Effector memory CD8-positive, alpha-beta T cell (primary cell): ENCODE measurements at regions not wholly inside any gene's neighbourhood (a gene's known extent, or its start where the extent isn't known, plus 50 kb on each side); places are given as distances from the start of the nearest gene placed in this dataset.
"Not testable (repeated sequence)": the region's sequence is repeated elsewhere in the genome, so short reads cannot be mapped to it uniquely, and the experiment has no call there.

Experiments
- ATAC-seq: fragments of 150-1000 bp; cut with Tn5 transposase; replicated peaks from 2 replicates; pipeline ENCODE4 v1.10.0; 2021; ENCODE audit warnings: mild to moderate bottlenecking, moderate library complexity
- DNase-seq, 3 experiments: peaks; one replicate each; pipeline ENCODE4 v3.0.0; 2021
- H3K27ac Mint-ChIP-seq, 2 donors: one replicate each; pipeline ENCODE4 v1.8.0; 2022; ENCODE audit warnings: mild to moderate bottlenecking in 2 of 2, mixed read lengths in 2 of 2, moderate library complexity in 2 of 2
- H3K27me3 Mint-ChIP-seq, 2 donors: one replicate each; pipeline ENCODE4 v1.8.0; 2022; ENCODE audit warnings: mixed read lengths in 2 of 2
- H3K36me3 Mint-ChIP-seq: one replicate; pipeline ENCODE4 v1.8.0; 2022; ENCODE audit warnings: mild to moderate bottlenecking, moderate library complexity, mixed read lengths; ENCODE audit not compliant: insufficient read depth
- H3K4me1 Mint-ChIP-seq, 2 donors: one replicate each; pipeline ENCODE4 v1.8.0; 2022; ENCODE audit warnings: low read depth in 2 of 2, mixed read lengths in 2 of 2
- H3K4me3 Mint-ChIP-seq, 2 donors: one replicate each; pipeline ENCODE4 v1.8.0; 2022; ENCODE audit warnings: mild to moderate bottlenecking in 2 of 2, mixed read lengths in 2 of 2, moderate library complexity in 2 of 2
- H3K9me3 Mint-ChIP-seq, 2 donors: one replicate each; pipeline ENCODE4 v1.8.0; 2022; ENCODE audit warnings: mixed read lengths in 2 of 2

DNA sequence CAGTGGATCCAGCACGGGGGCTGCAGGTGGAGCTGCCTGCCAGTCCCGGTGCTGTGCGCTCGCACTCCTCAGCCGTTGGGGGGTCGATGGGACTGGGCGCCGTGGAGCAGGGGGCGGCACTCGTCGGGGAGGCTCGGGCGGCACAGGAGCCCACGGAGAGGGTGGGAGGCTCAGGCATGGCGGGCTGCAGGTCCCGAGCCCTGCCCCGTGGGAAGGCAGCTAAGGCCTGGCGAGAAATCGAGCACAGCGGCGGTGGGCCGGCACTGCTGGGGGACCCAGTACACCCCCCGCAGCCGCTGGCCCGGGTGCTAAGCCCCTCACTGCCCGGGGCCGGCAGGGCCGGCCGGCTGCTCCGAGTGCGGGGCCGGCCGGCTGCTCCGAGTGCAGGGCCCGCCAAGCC lies 52.3 kb upstream of the MARK1 start:
- not testable (repeated sequence) for H3K27me3 Mint-ChIP-seq, ATAC-seq, H3K27ac Mint-ChIP-seq, H3K36me3 Mint-ChIP-seq, H3K9me3 Mint-ChIP-seq, H3K4me3 Mint-ChIP-seq, DNase-seq, H3K4me1 Mint-ChIP-seq

DNA sequence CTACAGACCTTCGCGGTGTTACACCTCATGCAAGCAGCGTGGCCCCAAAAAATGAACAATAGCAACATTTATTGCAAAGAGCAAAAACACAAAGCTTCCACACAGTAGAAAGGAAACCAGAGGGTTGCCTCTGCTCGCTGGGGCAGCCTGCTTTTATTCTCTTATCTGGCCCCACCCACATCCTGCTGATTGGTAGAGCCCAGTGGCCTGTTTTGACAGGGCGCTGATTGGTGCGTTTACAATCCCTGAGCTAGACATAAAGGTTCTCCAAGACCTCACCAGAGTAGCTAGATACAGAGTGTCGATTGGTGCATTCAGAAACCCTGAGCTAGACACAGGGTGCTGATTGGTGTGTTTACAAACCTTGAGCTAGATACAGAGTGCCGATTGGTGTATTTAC lies 52.8 kb upstream of the MARK1 start:
- ATAC-seq, H3K27me3 Mint-ChIP-seq, H3K9me3 Mint-ChIP-seq, DNase-seq, H3K36me3 Mint-ChIP-seq, H3K4me1 Mint-ChIP-seq, H3K27ac Mint-ChIP-seq, H3K4me3 Mint-ChIP-seq: not testable (repeated sequence)

DNA sequence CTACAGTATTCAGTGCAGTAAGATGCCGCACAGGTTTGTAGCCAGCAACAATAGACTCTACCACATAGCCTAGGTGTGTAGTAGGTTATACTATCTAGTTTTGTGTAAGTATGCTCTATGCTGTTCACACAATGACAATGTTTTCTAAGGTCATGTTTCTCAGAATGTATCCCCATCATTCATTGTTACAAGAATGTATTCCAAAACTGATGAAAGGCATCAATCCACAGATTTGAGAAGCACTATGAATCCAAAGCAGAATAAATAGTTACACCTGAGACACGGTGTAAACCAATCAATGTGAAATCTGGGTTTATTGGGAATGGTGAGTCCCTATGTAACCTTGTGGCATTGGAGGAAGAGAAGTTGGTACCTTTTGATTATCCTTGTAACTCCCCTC lies 54.5 kb upstream of the MARK1 start:
- H3K4me1 Mint-ChIP-seq: no peaks in the 10 kb centered on the region
- ATAC-seq (no peak), DNase-seq (no peak)
- no peaks in the 10 kb centered on the region for H3K27me3 Mint-ChIP-seq
- H3K36me3 Mint-ChIP-seq: no peaks in the 10 kb centered on the region
- no peak overlapping the region for H3K27ac Mint-ChIP-seq
- H3K4me3 Mint-ChIP-seq: no peak overlapping the region
- no peaks in the 10 kb centered on the region for H3K9me3 Mint-ChIP-seq

DNA sequence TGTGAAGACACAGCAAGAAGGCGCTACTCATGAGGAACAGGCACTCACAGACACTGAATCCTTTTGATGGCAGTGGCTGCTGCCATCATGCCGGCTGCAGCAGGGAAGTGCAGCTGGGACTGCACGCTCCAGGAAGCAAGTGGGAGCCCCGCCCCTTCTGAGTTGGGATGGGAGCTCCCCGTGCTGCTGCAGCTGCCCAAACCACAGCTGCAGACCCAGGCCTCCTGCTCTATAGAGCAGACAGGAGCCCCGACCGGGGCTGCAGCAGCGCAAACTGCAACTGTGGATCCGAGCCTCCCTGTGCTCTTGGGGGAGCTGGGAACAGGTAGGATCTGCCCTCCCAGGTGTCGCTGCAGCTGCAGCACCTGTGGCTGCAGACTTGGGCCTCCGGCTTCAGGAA lies 65.2 kb upstream of the MARK1 start:
- H3K27ac Mint-ChIP-seq: no peak overlapping the region

DNA sequence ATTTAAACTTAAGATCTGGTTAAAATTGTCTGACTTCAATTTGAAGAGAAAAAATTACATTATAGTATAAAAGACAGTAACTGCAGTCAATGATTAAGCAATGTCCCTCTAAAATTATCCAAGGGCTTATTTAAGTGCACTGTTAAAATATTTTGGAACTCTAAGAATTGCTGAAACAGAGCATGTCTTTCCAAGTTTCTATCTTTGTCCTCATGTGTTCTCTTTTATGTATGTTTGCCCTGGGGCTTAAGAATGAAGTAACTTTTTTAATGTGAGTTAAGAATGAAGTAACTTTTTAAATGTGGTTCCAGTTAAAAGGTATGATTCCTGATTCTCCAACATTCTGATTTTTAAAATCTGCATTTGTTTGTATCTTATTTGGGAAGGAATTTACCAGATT lies 69.0 kb upstream of the MARK1 start:
- Mint-ChIP-seq H3K36me3 (no peaks in the 10 kb centered on the region), H3K27ac (no peak overlapping the region), H3K4me3 (no peak overlapping the region), H3K27me3 (peaks cover 13 to 32% of the 10 kb centered on the region in 2 donors), H3K4me1 (no peaks in the 10 kb centered on the region), H3K9me3 (peaks cover 0 to 6% of the 10 kb centered on the region in 2 donors)
- DNase-seq (no peak), ATAC-seq (no peak)

More for the DNA sequence above, 65.2 kb upstream of the MARK1 start:
- no peak for ATAC-seq
- Mint-ChIP-seq H3K36me3 (no peaks in the 10 kb centered on the region), H3K27me3 (peaks cover 0 to 14% of the 10 kb centered on the region in 2 donors), H3K9me3 (no peaks in the 10 kb centered on the region), H3K4me1 (no peaks in the 10 kb centered on the region), H3K4me3 (no peak overlapping the region)
- no peak for DNase-seq

DNA sequence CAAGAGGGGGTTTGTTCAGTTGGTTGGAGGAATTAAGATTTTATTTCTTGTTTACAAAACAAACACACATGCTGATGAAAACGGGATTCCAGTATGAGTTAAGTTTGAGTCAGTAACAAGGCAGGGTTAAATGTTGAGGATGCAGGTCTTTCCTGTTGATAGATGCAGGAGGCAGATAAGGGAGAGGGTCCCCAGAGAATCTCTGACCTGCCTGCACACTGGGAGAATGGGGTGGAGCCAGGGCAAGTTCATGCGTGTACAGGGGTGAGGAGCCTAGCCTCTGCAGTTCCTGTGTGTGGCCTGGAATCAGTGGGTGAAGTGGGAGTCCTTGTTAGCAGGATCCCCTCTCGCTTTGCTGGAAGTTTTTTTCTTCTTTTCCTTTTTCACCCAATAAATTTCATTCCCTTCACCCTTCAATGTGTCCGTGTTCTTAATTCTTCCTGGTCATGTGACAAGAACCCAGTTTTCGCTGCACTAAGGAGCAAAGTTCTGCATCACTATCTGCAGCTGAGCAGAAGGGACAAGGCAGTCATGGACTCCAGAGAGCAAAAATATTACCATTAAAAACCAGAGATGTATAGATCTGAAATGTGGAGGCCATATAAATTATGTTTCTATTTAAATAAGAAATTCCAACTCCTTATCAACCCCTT lies 69.9 kb upstream of the MARK1 start:
- Mint-ChIP-seq H3K4me1 (no peaks in the 10 kb centered on the region), H3K27me3 (peaks cover 17 to 23% of the 10 kb centered on the region in 2 donors), H3K9me3 (peaks cover 2 to 6% of the 10 kb centered on the region in 2 donors), H3K27ac (no peak overlapping the region), H3K36me3 (no peaks in the 10 kb centered on the region), H3K4me3 (no peak overlapping the region)
- DNase-seq (no peak), ATAC-seq (no peak)

DNA sequence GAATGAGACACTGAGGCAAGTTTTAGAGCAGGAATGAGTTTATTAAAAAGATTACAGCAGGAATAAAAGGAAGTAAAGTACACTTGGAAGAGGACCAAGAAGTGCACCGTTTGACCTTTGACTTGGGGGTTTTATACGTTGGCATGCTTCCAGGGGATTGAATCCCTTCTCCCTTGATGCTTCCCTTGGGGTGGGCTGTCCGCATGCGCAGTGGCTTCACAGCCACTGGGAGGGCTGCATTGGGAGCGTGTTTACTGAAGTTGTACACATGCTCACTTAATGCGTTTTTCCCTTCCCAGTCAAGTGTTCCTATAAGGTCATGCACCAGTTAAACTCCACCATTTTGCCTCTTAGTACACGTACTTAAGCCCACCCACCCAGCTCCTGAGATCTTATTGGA lies 72.4 kb upstream of the MARK1 start:
- Mint-ChIP-seq H3K36me3 (no peaks in the 10 kb centered on the region), H3K27ac (no peak overlapping the region), H3K4me3 (no peak overlapping the region), H3K4me1 (no peaks in the 10 kb centered on the region), H3K9me3 (peaks cover 2 to 6% of the 10 kb centered on the region in 2 donors), H3K27me3 (peaks cover 22 to 23% of the 10 kb centered on the region in 2 donors)
- ATAC-seq: no peak
- DNase-seq: no peak

DNA sequence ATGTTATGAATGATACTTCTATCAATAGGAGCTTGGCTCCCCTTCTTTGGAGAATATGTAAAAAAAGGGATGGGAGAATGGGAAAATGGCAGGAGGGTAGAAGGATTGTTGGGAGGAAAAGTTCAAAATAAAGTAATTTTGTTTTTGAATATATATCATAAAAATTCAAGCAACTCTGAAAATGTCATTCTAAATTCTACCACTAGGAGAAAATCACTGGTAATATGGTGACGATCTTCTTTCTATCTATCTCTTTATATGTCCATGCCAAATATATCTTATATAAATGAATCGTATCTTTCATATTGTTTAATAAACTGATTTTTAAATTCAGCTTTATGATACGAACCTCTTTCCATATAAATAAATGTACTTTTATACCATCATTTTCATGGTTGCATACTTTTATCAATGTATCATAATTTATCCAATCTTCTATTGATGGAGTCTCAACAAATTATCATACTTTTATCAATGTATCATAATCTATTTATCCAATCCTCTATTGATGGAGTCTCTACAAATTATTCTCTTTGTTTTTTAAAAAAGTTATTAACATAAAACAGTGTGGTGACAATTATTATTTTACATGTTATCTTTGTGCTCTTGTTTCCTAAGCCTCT lies 73.7 kb upstream of the MARK1 start:
- Mint-ChIP-seq H3K4me3 (no peak overlapping the region), H3K27ac (no peak overlapping the region), H3K27me3 (peaks cover 23 to 26% of the 10 kb centered on the region in 2 donors), H3K36me3 (no peaks in the 10 kb centered on the region), H3K9me3 (peaks cover 4 to 6% of the 10 kb centered on the region in 2 donors), H3K4me1 (no peaks in the 10 kb centered on the region)
- ATAC-seq (no peak), DNase-seq (no peak)

DNA sequence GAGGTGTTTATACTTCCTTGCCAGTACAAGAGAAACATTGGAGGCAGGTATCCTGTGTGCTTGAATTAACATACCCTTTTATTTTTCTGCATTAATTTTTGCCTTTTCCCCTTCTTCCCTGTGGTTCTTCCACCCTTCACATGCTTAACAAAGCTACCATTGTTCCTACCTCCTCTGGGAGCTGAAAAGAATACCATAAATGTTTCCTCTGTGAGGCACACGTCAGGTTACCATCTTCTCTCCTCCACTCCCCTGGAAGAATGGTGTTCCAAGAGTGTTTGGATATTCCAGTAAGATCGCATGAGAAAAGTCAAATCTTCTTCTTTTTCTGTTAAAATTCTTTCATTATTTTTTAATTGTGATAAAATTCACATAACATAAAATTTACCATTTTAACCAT lies 74.6 kb upstream of the MARK1 start:
- H3K27ac Mint-ChIP-seq: no peak overlapping the region
- H3K9me3 Mint-ChIP-seq: peaks cover 4 to 6% of the 10 kb centered on the region in 2 donors
- H3K27me3 Mint-ChIP-seq: peaks cover 23 to 28% of the 10 kb centered on the region in 2 donors
- no peaks in the 10 kb centered on the region for H3K36me3 Mint-ChIP-seq
- no peak for ATAC-seq
- H3K4me1 Mint-ChIP-seq: no peaks in the 10 kb centered on the region
- DNase-seq: no peak
- no peak overlapping the region for H3K4me3 Mint-ChIP-seq

DNA sequence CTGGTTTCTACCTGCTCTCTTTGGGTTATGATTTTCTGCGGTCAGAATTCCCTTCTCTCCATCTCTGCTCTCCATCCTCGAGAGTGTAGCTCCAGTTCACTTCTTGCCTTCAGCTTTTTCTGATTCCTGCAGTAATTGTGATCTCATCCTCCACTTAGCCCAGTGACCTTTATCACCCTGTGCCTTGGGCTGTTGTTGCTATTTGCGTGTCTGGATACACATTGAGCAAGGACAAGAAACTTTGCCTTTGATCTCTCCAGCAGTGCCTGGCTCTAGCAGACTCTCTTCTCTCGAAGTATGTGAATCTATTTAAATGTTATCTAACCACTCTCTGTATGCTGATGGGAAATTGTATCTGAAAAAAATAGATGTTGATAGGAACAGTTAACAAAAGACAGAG lies 76.4 kb upstream of the MARK1 start:
- no peaks in the 10 kb centered on the region for H3K4me1 Mint-ChIP-seq
- H3K27me3 Mint-ChIP-seq: peaks cover 14 to 32% of the 10 kb centered on the region in 2 donors
- no peaks in the 10 kb centered on the region for H3K36me3 Mint-ChIP-seq
- H3K27ac Mint-ChIP-seq: no peak overlapping the region
- H3K9me3 Mint-ChIP-seq: peaks cover 4 to 6% of the 10 kb centered on the region in 2 donors
- DNase-seq: no peak
- no peak for ATAC-seq
- no peak overlapping the region for H3K4me3 Mint-ChIP-seq

DNA sequence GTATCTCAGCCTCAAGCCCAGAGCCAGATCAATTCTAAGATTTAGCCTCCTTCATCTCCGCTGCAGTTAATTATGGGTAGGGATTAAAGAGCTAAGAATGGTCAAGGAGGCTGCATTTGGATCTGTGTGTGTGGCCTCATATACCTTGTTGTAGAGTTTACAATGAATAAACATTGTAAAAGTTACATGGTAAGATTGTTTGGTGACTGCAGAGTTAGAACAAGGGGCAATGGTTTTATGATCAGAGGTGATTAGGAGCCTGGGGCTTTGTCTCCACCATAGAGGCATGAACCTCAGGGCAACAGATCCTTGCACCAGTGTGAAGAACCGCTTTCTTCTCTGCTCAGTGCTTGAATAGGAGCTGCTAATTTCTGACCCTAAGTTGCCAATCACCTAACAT lies 77.0 kb upstream of the MARK1 start:
- Mint-ChIP-seq H3K27me3 (peaks cover 14 to 34% of the 10 kb centered on the region in 2 donors), H3K36me3 (no peaks in the 10 kb centered on the region), H3K9me3 (peaks cover 4 to 6% of the 10 kb centered on the region in 2 donors), H3K4me1 (no peaks in the 10 kb centered on the region), H3K27ac (no peak overlapping the region), H3K4me3 (no peak overlapping the region)
- ATAC-seq (no peak), DNase-seq (no peak)

DNA sequence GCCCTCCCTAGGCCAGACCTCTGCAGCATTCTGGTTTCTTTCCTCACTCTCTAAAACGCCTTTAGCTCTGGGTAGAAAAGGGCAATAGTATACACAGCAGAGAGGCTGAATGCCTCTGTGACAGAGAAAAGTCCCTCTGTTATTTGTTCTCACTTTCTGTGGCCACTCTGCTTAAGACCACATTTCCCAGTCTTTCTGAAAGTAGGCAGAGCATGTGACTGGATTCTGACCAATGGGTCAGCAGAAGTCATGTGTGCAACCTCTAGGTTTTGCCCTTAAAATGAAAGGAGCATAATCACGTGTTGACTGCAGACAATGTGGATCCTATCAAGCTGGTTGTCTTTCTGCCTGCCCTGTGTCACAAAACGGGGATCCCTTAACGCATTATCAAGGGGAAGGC lies 79.7 kb upstream of the MARK1 start:
- no peak for DNase-seq
- H3K4me3 Mint-ChIP-seq: no peak overlapping the region
- no peaks in the 10 kb centered on the region for H3K4me1 Mint-ChIP-seq
- H3K27ac Mint-ChIP-seq: no peak overlapping the region
- peaks cover 0 to 3% of the 10 kb centered on the region in 2 donors for H3K9me3 Mint-ChIP-seq
- H3K36me3 Mint-ChIP-seq: no peaks in the 10 kb centered on the region
- no peak for ATAC-seq
- H3K27me3 Mint-ChIP-seq: peaks cover 0 to 24% of the 10 kb centered on the region in 2 donors

DNA sequence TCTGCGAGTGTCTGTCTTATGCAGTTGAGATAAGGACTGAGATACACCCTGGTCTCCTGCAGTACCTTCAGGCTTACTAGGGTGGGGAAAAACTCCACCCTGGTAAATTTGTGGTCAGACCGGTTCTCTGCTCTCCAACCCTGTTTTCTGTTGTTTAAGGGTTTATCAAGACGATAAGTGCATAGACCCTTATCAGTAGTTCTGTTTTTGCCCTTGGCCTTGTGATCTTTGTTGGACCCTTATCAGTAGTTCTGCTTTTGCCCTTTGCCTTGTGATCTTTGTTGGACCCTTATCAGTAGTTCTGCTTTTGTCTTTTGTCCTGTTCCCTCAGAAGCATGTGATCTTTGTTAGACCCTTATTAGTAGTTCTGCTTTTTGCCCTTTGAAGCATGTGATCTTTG lies 83.3 kb upstream of the MARK1 start:
- ATAC-seq, H3K36me3 Mint-ChIP-seq, H3K4me3 Mint-ChIP-seq, H3K4me1 Mint-ChIP-seq, H3K9me3 Mint-ChIP-seq, DNase-seq, H3K27ac Mint-ChIP-seq: not testable (repeated sequence)
- H3K27me3 Mint-ChIP-seq: peaks cover 10 to 30% of the 10 kb centered on the region in 2 donors

DNA sequence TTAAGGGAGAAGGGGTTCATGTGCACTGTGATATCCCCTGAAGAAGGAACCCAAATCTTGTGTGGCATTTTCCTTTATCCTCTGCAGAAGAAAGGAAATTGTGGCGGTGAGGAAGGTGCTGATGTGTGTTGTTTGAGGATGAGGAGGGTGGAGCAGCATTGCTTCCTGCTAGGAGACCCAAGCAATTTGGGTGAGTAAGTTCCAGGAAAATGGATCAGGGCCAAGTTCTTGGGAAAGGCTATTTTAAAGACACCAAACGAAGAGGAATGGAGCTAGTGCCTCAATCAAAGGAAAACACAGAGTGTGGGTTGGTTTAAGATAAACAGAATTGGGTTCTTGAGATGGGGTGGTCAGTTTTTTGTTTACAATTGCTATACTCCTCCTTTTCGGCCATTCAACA lies 86.7 kb upstream of the MARK1 start:
- DNase-seq (no peak), ATAC-seq (no peak)
- no peaks in the 10 kb centered on the region for H3K4me1 Mint-ChIP-seq
- no peaks in the 10 kb centered on the region for H3K9me3 Mint-ChIP-seq
- no peaks in the 10 kb centered on the region for H3K36me3 Mint-ChIP-seq
- H3K4me3 Mint-ChIP-seq: no peak overlapping the region
- no peak overlapping the region for H3K27ac Mint-ChIP-seq
- peaks cover 18% of the 10 kb centered on the region in 2 donors for H3K27me3 Mint-ChIP-seq
